SH-SY5Y (cell line): ENCODE measurements at regions not wholly inside any gene's neighbourhood (a gene's known extent, or its start where the extent isn't known, plus 50 kb on each side); places are given as distances from the start of the nearest gene placed in this dataset.

Source experiments
- GATA2 ChIP-seq: IDR thresholded peaks from 2 replicates; pipeline ENCODE4 v1.6.1; 2011; ENCODE audit warnings: mild to moderate bottlenecking, low read depth, low read length
- GATA3 ChIP-seq: IDR thresholded peaks from 2 replicates; pipeline ENCODE4 v1.6.1; 2011; ENCODE audit warnings: low read depth, mild to moderate bottlenecking, low read length, moderate library complexity

DNA sequence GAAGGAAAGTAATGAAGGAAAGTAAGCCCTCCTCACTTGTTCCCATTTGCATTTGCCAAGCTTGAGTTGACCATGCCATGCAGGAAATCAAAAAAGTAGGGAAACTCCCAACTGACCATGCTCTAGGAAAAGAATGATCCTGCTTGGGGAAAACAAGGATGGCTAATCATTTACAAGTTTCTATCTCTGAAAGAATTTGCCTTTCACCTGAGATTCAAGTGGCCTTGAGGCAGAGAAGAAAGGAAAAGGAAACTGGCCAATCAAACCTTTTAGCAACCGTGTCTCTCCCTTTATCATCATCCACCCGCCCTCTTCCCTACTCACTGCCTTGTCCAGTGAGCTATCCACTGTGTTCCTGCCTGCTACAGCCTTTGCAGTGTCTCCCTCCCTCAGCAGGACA is 757.2 kb upstream of the SOX9 start:
- TF ChIP-seq GATA2 (no peak), GATA3 (no peak)
